IMR-90 (cell line): ENCODE measurements at regions not wholly inside any gene's neighbourhood (a gene's known extent, or its start where the extent isn't known, plus 50 kb on each side); places are given as distances from the start of the nearest gene placed in this dataset.

Experiments used
- ATAC-seq: fragments of 200-7000 bp; cut with Tn5 transposase; 2 replicates; pipeline ENCODE4 v1.9.1; 2020; ENCODE audit warnings: low read depth, mild to moderate bottlenecking, moderate library complexity
- BruUV-seq: library from RNA; stranded (reverse); fragments of 400-500 nt; replicated peaks from 2 replicates; lab custom pipeline; 2021; lab: Mats Ljungman, UMichigan
- CTCF ChIA-PET: fragments of 300-600 bp; formaldehyde crosslinking; extraction: SDS; loops from one replicate; lab custom pipeline; 2021; ENCODE audit warnings: antibody characterized with exemption; lab: Yijun Ruan, JAX
- POLR2A ChIA-PET: fragments of 300-600 bp; sonication (Branson Sonifier 250); formaldehyde crosslinking; loops from one replicate; lab custom pipeline; 2022; ENCODE audit warnings: antibody characterized with exemption; ENCODE audit not compliant: unreplicated experiment; lab: Charles Lee
- DNase-seq: peaks from one replicate; pipeline ENCODE4 v3.0.0; 2013
- H2AFZ ChIP-seq: replicated peaks from 2 replicates; pipeline ENCODE3; 2013; ENCODE audit warnings: low read length, mild to moderate bottlenecking; ENCODE audit not compliant: poor library complexity
- H2AK5ac ChIP-seq: 2 replicates; pipeline ENCODE4 v1.6.1; 2013; ENCODE audit warnings: low read depth, low read length, inconsistent platforms
- H2AK9ac ChIP-seq: replicated peaks from 2 replicates; pipeline ENCODE3; 2013; ENCODE audit warnings: mild to moderate bottlenecking, low read depth, low read length, moderate library complexity; ENCODE audit not compliant: poor library complexity
- H2BK120ac ChIP-seq: 2 replicates; pipeline ENCODE4 v1.6.1; 2013; ENCODE audit warnings: low read depth, low read length, inconsistent platforms
- H2BK15ac ChIP-seq: 3 replicates; pipeline ENCODE4 v1.6.1; 2013; ENCODE audit warnings: low read depth, low read length, inconsistent platforms
- H2BK20ac ChIP-seq: 2 replicates; pipeline ENCODE4 v1.6.1; 2013; ENCODE audit warnings: low read depth, mild to moderate bottlenecking, inconsistent platforms, low read length, moderate library complexity
- H2BK5ac ChIP-seq: 2 replicates; pipeline ENCODE4 v1.6.1; 2013; ENCODE audit warnings: mild to moderate bottlenecking, low read depth, low read length, inconsistent platforms; ENCODE audit not compliant: poor library complexity, severe bottlenecking
- H3K14ac ChIP-seq: replicated peaks from 2 replicates; pipeline ENCODE4 v1.6.1; 2013; ENCODE audit warnings: low read depth, low read length, inconsistent platforms
- H3K18ac ChIP-seq: 2 replicates; pipeline ENCODE4 v1.6.1; 2013; ENCODE audit warnings: low read depth, low read length, control low read depth
- H3K23ac ChIP-seq: 2 replicates; pipeline ENCODE4 v1.6.1; 2013; ENCODE audit warnings: low read depth, low read length, inconsistent platforms
- H3K27ac ChIP-seq: 2 replicates; pipeline ENCODE4 v1.5.1; 2013; ENCODE audit warnings: mild to moderate bottlenecking, control low read depth, low read length; ENCODE audit not compliant: insufficient read depth
- H3K27me3 ChIP-seq: 2 replicates; pipeline ENCODE4 v1.6.1; 2013; ENCODE audit warnings: low read length; ENCODE audit not compliant: control insufficient read depth, insufficient read depth
- H3K36me3 ChIP-seq: 2 replicates; pipeline ENCODE4 v1.6.1; 2013; ENCODE audit warnings: low read length, mixed read lengths; ENCODE audit not compliant: control insufficient read depth, insufficient read depth
- H3K4ac ChIP-seq: 2 replicates; pipeline ENCODE4 v1.6.1; 2013; ENCODE audit warnings: low read depth, low read length, inconsistent platforms
- H3K4me1 ChIP-seq: 2 replicates; pipeline ENCODE4 v1.6.1; 2013; ENCODE audit warnings: low read length, mixed read lengths; ENCODE audit not compliant: control insufficient read depth, insufficient read depth
- H3K4me2 ChIP-seq: 2 replicates; pipeline ENCODE4 v1.6.1; 2013; ENCODE audit warnings: low read depth, mild to moderate bottlenecking, control low read depth, low read length, moderate library complexity
- H3K4me3 ChIP-seq: 2 replicates; pipeline ENCODE4 v1.5.1; 2013; ENCODE audit warnings: low read depth, mild to moderate bottlenecking, control low read depth, low read length, moderate library complexity; ENCODE audit not compliant: insufficient read depth
- H3K56ac ChIP-seq: 2 replicates; pipeline ENCODE4 v1.6.1; 2013; ENCODE audit warnings: low read length, inconsistent platforms; ENCODE audit not compliant: insufficient read depth; ENCODE audit errors: extremely low read depth
- H3K79me1 ChIP-seq, 2 experiments: 2 replicates each; pipeline ENCODE4 v1.6.1; 2013; ENCODE audit warnings: low read length in 2 of 2, inconsistent platforms in 1 of 2, low read depth in 1 of 2
- H3K9ac ChIP-seq: 2 replicates; pipeline ENCODE4 v1.6.1; 2013; ENCODE audit warnings: low read depth, low read length, control low read depth
- H3K9me1 ChIP-seq: 2 replicates; pipeline ENCODE4 v1.6.1; 2013; ENCODE audit warnings: low read length, inconsistent platforms; ENCODE audit not compliant: insufficient read depth
- H3K9me3 ChIP-seq: 2 replicates; pipeline ENCODE4 v1.6.1; 2013; ENCODE audit warnings: low read length; ENCODE audit not compliant: control insufficient read depth, insufficient read depth
- H4K20me1 ChIP-seq: 2 replicates; pipeline ENCODE4 v1.6.1; 2013; ENCODE audit warnings: low read length, inconsistent platforms; ENCODE audit not compliant: insufficient read depth
- H4K5ac ChIP-seq: 2 replicates; pipeline ENCODE4 v1.6.1; 2013; ENCODE audit warnings: mild to moderate bottlenecking, low read depth, low read length, control low read depth
- H4K8ac ChIP-seq, 2 experiments: 2 replicates each; pipeline ENCODE4 v1.6.1; 2013; ENCODE audit warnings: low read depth in 2 of 2, low read length in 2 of 2, control low read depth in 1 of 2, inconsistent platforms in 1 of 2
- H4K91ac ChIP-seq: 2 replicates; pipeline ENCODE4 v1.6.1; 2013; ENCODE audit warnings: low read depth, low read length, inconsistent platforms; ENCODE audit not compliant: insufficient read depth
- CEBPB ChIP-seq: IDR thresholded peaks from 2 replicates; pipeline ENCODE4 v1.6.1; 2012; ENCODE audit warnings: low read depth, low read length, improper control_type of control experiment
- CHD1 ChIP-seq: IDR thresholded peaks from 2 replicates; pipeline ENCODE4 v1.6.1; 2012; ENCODE audit warnings: low read depth, low read length, improper control_type of control experiment
- MAZ ChIP-seq: IDR thresholded peaks from 2 replicates; pipeline ENCODE4 v1.6.1; 2012; ENCODE audit warnings: low read depth, mild to moderate bottlenecking, low read length, improper control_type of control experiment, moderate library complexity, borderline replicate concordance
- MXI1 ChIP-seq: IDR thresholded peaks from 2 replicates; pipeline ENCODE4 v1.6.1; 2012; ENCODE audit warnings: low read depth, mild to moderate bottlenecking, low read length, moderate library complexity, borderline replicate concordance
- NFE2L2 ChIP-seq: fragments of 150-350 bp; IDR thresholded peaks from 2 replicates; pipeline ENCODE4 v1.6.1; 2016; ENCODE audit warnings: low read depth, mild to moderate bottlenecking, low read length
- POLR2A ChIP-seq: IDR thresholded peaks from 2 replicates; pipeline ENCODE4 v1.6.1; 2012; ENCODE audit warnings: mild to moderate bottlenecking, low read depth, low read length
- RCOR1 ChIP-seq: IDR thresholded peaks from 2 replicates; pipeline ENCODE4 v1.6.1; 2012; ENCODE audit warnings: mild to moderate bottlenecking, low read length, improper control_type of control experiment; ENCODE audit not compliant: insufficient replicate concordance
- RFX5 ChIP-seq: IDR thresholded peaks from 2 replicates; pipeline ENCODE4 v1.8.0; 2012; ENCODE audit warnings: low read depth, mild to moderate bottlenecking, low read length, moderate library complexity
- SMC3 ChIP-seq: fragments of 150-350 bp; IDR thresholded peaks from 2 replicates; pipeline ENCODE4 v1.6.1; 2016; ENCODE audit warnings: low read depth, mild to moderate bottlenecking, antibody characterized with exemption, low read length, moderate library complexity
- WGBS, 2 experiments: methylation state at CpG; one replicate each; pipeline versions ENCODE4 v1.1.5 to v1.1.7; 2013; ENCODE audit warnings: missing lambda C conversion rate in 2 of 2; ENCODE audit not compliant: insufficient read length in 1 of 2; ENCODE audit errors: extremely low coverage in 2 of 2; 5-methylcytosine and 5-hydroxymethylcytosine counted together
- dilution Hi-C: fragments of 300-500 bp; cut with HindIII; formaldehyde crosslinking; loops from one replicate; pipeline ENCODE4 v1.14.3; 2018; ENCODE audit warnings: low sequenced_read_pairs; ENCODE audit not compliant: unreplicated experiment
- in situ Hi-C: fragments of 300-500 bp; cut with MboI; formaldehyde crosslinking; loops from 3 replicates; pipeline ENCODE4 v1.14.3; 2019; ENCODE audit warnings: low sequenced_read_pairs, inconsistent platforms, mixed read lengths
- intact Hi-C: fragments of 100-400 bp; cut with micrococcal nuclease; formaldehyde crosslinking; loops from 2 replicates; pipeline ENCODE4 v1.10.0; 2022
- TF ChIP-seq, protein P1 (sequence below): fragments of 150-350 bp; IDR thresholded peaks from 2 replicates; pipeline ENCODE4 v1.6.1; 2016; ENCODE audit warnings: low read depth, mild to moderate bottlenecking, low read length, moderate library complexity, borderline replicate concordance
- TF ChIP-seq, protein P2 (sequence below): fragments of 150-350 bp; IDR thresholded peaks from 2 replicates; pipeline ENCODE4 v1.6.1; 2017; ENCODE audit warnings: mild to moderate bottlenecking, antibody characterized with exemption, low read length, low read depth
- TF ChIP-seq, protein P3 (sequence below): conservative IDR thresholded peaks from 2 replicates; pipeline ENCODE4 v1.5.1; 2012; ENCODE audit warnings: mild to moderate bottlenecking, low read depth, low read length, improper control_type of control experiment

DNA sequence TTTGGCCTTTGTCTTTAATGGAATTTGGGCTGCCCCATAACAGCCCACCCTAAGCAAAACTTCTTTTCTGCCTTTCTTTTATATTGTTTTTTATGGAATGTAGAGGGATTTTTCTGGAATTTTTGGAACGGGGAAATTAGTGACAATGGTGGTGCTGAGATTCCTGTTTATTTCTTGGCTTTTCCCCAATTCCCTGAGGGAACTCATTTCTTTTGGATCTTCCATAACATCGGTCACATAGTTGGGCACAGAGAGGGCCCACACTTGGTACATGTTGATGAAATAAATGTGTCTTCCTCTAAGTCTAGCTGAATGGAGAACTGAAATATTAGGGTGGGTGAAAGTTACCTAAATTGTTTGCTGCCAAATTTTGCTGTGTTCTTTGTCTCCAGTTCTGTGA lies 191.6 kb upstream of the TNP1 start:
- H4K5ac ChIP-seq: no peak overlapping the region
- H3K4me3 ChIP-seq: no peak overlapping the region
- H4K20me1 ChIP-seq: no peaks in the 10 kb centered on the region
- TF ChIP-seq CHD1 (no peak), NFE2L2 (no peak), POLR2A (no peak), MAZ (no peak), RFX5 (no peak), SMC3 (no peak), CEBPB (no peak), MXI1 (no peak), RCOR1 (no peak)
- TF ChIP-seq, protein P1, sequence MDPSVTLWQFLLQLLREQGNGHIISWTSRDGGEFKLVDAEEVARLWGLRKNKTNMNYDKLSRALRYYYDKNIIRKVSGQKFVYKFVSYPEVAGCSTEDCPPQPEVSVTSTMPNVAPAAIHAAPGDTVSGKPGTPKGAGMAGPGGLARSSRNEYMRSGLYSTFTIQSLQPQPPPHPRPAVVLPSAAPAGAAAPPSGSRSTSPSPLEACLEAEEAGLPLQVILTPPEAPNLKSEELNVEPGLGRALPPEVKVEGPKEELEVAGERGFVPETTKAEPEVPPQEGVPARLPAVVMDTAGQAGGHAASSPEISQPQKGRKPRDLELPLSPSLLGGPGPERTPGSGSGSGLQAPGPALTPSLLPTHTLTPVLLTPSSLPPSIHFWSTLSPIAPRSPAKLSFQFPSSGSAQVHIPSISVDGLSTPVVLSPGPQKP: no peak
- TF ChIP-seq, protein P2, sequence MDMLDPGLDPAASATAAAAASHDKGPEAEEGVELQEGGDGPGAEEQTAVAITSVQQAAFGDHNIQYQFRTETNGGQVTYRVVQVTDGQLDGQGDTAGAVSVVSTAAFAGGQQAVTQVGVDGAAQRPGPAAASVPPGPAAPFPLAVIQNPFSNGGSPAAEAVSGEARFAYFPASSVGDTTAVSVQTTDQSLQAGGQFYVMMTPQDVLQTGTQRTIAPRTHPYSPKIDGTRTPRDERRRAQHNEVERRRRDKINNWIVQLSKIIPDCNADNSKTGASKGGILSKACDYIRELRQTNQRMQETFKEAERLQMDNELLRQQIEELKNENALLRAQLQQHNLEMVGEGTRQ: no peak
- TF ChIP-seq, protein P3, sequence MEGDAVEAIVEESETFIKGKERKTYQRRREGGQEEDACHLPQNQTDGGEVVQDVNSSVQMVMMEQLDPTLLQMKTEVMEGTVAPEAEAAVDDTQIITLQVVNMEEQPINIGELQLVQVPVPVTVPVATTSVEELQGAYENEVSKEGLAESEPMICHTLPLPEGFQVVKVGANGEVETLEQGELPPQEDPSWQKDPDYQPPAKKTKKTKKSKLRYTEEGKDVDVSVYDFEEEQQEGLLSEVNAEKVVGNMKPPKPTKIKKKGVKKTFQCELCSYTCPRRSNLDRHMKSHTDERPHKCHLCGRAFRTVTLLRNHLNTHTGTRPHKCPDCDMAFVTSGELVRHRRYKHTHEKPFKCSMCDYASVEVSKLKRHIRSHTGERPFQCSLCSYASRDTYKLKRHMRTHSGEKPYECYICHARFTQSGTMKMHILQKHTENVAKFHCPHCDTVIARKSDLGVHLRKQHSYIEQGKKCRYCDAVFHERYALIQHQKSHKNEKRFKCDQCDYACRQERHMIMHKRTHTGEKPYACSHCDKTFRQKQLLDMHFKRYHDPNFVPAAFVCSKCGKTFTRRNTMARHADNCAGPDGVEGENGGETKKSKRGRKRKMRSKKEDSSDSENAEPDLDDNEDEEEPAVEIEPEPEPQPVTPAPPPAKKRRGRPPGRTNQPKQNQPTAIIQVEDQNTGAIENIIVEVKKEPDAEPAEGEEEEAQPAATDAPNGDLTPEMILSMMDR: no peak
- no peak overlapping the region for H3K9ac ChIP-seq
- no CpG with 5 or more reads among the region's 2 CpGs for WGBS, 2 experiments
- no peak overlapping the region for H2BK120ac ChIP-seq
- no peak overlapping the region for H3K18ac ChIP-seq
- no peak overlapping the region for H3K23ac ChIP-seq
- H3K4ac ChIP-seq: no peak overlapping the region
- no peak overlapping the region for H2AFZ ChIP-seq
- no peak overlapping the region for H2BK15ac ChIP-seq
- H3K9me1 ChIP-seq: peaks cover 12% of the 10 kb centered on the region
- H3K27ac ChIP-seq: no peak overlapping the region
- H3K9me3 ChIP-seq: no peaks in the 10 kb centered on the region
- no peaks in the 10 kb centered on the region for H3K36me3 ChIP-seq
- BruUV-seq: no TSS peak
- no peak overlapping the region for H3K14ac ChIP-seq
- in situ Hi-C loops (loop anchor here (10.0 kb wide), 1 partner anchor 357 kb away; the partner anchor contains the start of gene IGFBP5), dilution Hi-C loops (no loop called here), intact Hi-C loops (no loop called here)
- no peak overlapping the region for H4K91ac ChIP-seq
- H4K8ac ChIP-seq: no peak overlapping the region
- H3K4me1 ChIP-seq: peaks cover 22% of the 10 kb centered on the region
- H2AK5ac ChIP-seq: no peak overlapping the region
- ChIA-PET CTCF (interaction anchor here (1.5 kb wide), 1 partner anchor 14 kb away, joined by 4 read pairs; no protein-coding TSS in a partner anchor), POLR2A (no interaction called here)
- H2BK5ac ChIP-seq: no peak overlapping the region
- no peaks in the 10 kb centered on the region for H3K79me1 ChIP-seq
- H3K56ac ChIP-seq: no peak overlapping the region
- no peak for ATAC-seq
- no peak for DNase-seq
- H2BK20ac ChIP-seq: no peak overlapping the region
- no peak overlapping the region for H2AK9ac ChIP-seq
- H3K4me2 ChIP-seq: no peak overlapping the region
- H3K27me3 ChIP-seq: no peaks in the 10 kb centered on the region; the same call in none of the 2 replicates
